ENCODE measurements at regions not wholly inside any gene's neighbourhood (a gene's known extent, or its start where the extent isn't known, plus 50 kb on each side); places are given as distances from the start of the nearest gene placed in this dataset.

DNA sequence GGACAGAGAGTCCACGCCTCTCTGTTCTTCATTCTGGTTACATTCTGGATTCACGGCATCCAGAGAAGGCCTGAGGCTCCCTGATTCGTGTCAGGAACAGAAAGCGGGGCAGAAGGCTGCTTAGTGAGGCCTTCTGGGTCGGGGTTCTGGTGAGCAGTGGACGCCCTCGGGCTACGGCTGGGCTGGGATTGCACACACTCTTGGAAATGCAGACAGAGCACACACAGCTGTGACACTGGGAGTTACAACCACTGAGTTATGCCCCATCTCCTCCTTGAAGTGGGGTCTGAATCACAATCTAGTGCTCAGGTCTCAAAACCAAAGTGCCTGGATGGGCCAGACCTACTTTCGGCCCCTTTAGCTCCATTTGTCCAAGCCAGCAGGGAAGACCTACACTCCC, 156.9 kb upstream of the GDF10 start:
- no peaks in the 10 kb centered on the region for H3K4me1 ChIP-seq (ENCODE audit: control insufficient read depth in 1 of 2, insufficient read depth in 1 of 2, low read depth in 1 of 2, low read length in 1 of 2)
- TF ChIP-seq, protein P1, sequence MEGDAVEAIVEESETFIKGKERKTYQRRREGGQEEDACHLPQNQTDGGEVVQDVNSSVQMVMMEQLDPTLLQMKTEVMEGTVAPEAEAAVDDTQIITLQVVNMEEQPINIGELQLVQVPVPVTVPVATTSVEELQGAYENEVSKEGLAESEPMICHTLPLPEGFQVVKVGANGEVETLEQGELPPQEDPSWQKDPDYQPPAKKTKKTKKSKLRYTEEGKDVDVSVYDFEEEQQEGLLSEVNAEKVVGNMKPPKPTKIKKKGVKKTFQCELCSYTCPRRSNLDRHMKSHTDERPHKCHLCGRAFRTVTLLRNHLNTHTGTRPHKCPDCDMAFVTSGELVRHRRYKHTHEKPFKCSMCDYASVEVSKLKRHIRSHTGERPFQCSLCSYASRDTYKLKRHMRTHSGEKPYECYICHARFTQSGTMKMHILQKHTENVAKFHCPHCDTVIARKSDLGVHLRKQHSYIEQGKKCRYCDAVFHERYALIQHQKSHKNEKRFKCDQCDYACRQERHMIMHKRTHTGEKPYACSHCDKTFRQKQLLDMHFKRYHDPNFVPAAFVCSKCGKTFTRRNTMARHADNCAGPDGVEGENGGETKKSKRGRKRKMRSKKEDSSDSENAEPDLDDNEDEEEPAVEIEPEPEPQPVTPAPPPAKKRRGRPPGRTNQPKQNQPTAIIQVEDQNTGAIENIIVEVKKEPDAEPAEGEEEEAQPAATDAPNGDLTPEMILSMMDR (IDR thresholded peaks at IDR 0.05), result no peak
- no peaks in the 10 kb centered on the region for H3K9me3 ChIP-seq
- no peaks in the 10 kb centered on the region for H3K27me3 ChIP-seq
- no peak overlapping the region for H3K4me3 ChIP-seq (ENCODE audit: low read depth in 1 of 2, low read length in 1 of 2)
- H3K27ac ChIP-seq, result no peak overlapping the region
- H3K36me3 ChIP-seq, result no peaks in the 10 kb centered on the region

DNA sequence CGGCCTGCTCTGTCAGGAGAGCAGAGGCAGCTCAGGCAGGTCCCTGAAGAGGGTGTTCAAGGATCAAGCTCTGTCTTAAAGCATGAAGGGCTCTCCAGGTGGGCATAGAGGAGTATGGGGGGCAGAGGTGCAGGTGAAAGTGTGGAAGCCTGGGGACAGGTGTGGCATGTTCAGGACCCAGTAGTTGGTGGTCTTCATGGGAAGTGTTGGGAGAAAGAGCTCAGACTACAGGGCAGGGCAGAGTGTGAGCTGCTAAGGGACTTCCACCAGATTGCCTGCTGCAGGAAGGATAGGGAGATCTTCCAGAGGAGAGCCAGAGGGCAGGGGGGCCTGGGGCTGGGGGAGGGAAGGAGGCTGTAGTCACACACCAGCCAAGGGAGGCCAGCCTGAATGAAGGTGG, 156.5 kb upstream of the GDF10 start:
- no peak overlapping the region for H3K4me3 ChIP-seq (ENCODE audit: low read depth in 1 of 2, low read length in 1 of 2)
- no peaks in the 10 kb centered on the region for H3K27me3 ChIP-seq
- H3K4me1 ChIP-seq (ENCODE audit: control insufficient read depth in 1 of 2, insufficient read depth in 1 of 2, low read depth in 1 of 2, low read length in 1 of 2), result no peaks in the 10 kb centered on the region
- H3K36me3 ChIP-seq, result no peaks in the 10 kb centered on the region
- H3K27ac ChIP-seq, result no peak overlapping the region
- TF ChIP-seq, protein P1 (IDR thresholded peaks at IDR 0.05), result no peak
- H3K9me3 ChIP-seq, result no peaks in the 10 kb centered on the region

DNA sequence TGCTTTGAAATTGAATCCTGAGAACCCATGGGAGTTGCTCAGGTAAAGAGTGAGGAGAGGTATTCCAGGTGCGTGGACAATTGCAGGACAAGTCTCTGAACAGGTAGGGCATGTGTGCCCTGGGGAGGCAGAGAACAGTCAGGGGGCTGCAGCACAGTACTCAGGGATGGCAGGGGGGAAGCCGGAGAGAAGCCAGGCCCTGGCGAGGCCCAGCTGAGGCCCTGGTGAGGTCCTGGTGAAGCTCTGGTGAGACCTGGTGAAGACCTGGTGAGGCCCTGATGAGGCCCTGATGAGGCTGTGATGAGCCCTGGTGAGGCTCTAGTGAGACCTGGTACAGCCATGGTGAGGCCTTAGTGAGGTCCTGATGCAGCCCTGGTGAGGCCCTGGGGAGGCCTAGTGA, 155.5 kb upstream of the GDF10 start:
- H3K4me1 ChIP-seq (ENCODE audit: control insufficient read depth in 1 of 2, insufficient read depth in 1 of 2, low read depth in 1 of 2, low read length in 1 of 2), result no peaks in the 10 kb centered on the region
- H3K27ac ChIP-seq, result no peak overlapping the region
- H3K36me3 ChIP-seq, result no peaks in the 10 kb centered on the region
- H3K27me3 ChIP-seq, result no peaks in the 10 kb centered on the region
- no peaks in the 10 kb centered on the region for H3K9me3 ChIP-seq
- TF ChIP-seq, protein P1 (IDR thresholded peaks at IDR 0.05), result no peak
- no peak overlapping the region for H3K4me3 ChIP-seq (ENCODE audit: low read depth in 1 of 2, low read length in 1 of 2)

DNA sequence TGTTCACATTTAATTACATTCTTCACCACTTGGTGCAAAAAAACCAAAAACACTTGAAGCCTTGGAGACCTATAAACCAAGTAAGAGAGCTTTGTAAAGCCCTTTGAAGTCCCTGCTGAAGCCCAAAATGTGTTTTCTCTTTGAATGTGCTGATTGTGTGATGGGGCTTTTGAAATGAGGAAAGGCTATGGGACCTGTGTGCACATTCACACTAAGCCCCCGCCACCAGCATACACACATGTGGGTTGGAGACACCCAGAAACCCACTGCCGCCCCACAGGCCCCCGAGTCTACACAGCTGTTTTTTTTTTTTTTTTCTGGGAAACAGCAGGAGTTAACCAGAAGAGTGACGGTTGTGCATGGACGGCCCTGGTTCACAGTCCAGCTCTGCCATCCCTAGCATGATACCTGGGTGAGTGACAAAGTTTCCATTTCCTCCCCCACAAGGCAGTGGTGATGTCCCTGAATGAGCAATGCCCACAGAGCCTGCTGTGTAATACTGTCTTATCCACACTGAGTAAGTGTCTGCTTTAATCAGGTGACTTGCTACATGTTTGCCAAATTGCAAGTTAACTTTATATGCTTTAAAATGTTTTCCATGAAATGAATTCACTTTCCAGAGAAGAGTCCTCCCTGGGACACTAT, 154.6 kb upstream of the GDF10 start:
- Histone ChIP-seq H3K4me3 (ENCODE audit: low read depth in 1 of 2, low read length in 1 of 2) (no peak overlapping the region), H3K9me3 (no peaks in the 10 kb centered on the region), H3K36me3 (no peaks in the 10 kb centered on the region), H3K4me1 (ENCODE audit: control insufficient read depth in 1 of 2, insufficient read depth in 1 of 2, low read depth in 1 of 2, low read length in 1 of 2) (no peaks in the 10 kb centered on the region), H3K27ac (no peak overlapping the region), H3K27me3 (no peaks in the 10 kb centered on the region)
- TF ChIP-seq, protein P1 (IDR thresholded peaks at IDR 0.05), result no peak

DNA sequence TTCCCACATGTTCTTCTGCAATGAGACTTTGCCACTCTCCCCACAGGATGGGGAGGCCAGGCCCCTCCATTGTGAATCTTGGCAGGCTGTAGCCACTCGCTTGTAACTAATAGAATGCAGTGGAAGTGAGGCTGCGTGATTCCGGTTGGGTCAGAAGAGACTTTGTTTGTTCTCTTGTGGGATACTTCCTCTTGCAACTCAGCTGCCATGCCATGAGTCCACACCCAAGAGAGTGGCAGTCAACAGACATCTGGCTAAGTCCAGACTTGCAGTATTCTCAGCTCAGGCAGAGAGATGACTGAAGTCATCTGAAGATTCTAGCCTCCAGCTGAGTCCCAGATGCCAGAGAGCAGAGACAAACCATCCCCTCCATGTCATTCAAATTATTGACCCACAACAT, 153.4 kb upstream of the GDF10 start:
- TF ChIP-seq, protein P1 (IDR thresholded peaks at IDR 0.05), result no peak
- H3K4me3 ChIP-seq (ENCODE audit: low read depth in 1 of 2, low read length in 1 of 2), result no peak overlapping the region
- no peaks in the 10 kb centered on the region for H3K4me1 ChIP-seq (ENCODE audit: control insufficient read depth in 1 of 2, insufficient read depth in 1 of 2, low read depth in 1 of 2, low read length in 1 of 2)
- no peaks in the 10 kb centered on the region for H3K36me3 ChIP-seq
- H3K27me3 ChIP-seq, result no peaks in the 10 kb centered on the region
- no peak overlapping the region for H3K27ac ChIP-seq
- no peaks in the 10 kb centered on the region for H3K9me3 ChIP-seq

DNA sequence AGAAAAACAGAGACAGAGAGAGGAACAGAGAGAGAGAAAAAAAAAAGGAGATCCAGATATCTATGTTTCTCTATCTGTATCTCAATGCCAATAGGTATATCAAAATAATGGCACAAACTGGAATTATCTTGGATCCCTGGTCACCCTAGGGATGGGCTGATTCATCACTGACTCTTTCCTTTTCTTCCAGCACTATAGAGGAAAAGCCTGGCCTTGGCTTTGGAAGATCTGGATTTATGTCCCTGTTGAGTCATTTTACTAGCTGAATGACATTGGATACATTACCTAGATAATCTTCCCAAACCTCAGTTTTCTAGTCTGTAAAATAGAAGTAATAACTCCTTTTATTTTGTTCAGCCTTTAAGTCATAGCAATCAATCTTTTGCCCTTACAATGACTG, 152.8 kb upstream of the GDF10 start:
- Histone ChIP-seq H3K4me1 (ENCODE audit: control insufficient read depth in 1 of 2, insufficient read depth in 1 of 2, low read depth in 1 of 2, low read length in 1 of 2) (no peaks in the 10 kb centered on the region), H3K4me3 (ENCODE audit: low read depth in 1 of 2, low read length in 1 of 2) (no peak overlapping the region), H3K27ac (no peak overlapping the region), H3K36me3 (no peaks in the 10 kb centered on the region), H3K9me3 (no peaks in the 10 kb centered on the region), H3K27me3 (no peaks in the 10 kb centered on the region)
- TF ChIP-seq, protein P1 (IDR thresholded peaks at IDR 0.05), result no peak
